COR-L47 (cell line): ENCODE measurements at regions not wholly inside any gene's neighbourhood (a gene's known extent, or its start where the extent isn't known, plus 50 kb on each side); places are given as distances from the start of the nearest gene placed in this dataset.

ENCODE experiments used
- DNase-seq: peaks from one replicate; lab custom pipeline; 2025; lab: John Stamatoyannopoulos, UW

DNA sequence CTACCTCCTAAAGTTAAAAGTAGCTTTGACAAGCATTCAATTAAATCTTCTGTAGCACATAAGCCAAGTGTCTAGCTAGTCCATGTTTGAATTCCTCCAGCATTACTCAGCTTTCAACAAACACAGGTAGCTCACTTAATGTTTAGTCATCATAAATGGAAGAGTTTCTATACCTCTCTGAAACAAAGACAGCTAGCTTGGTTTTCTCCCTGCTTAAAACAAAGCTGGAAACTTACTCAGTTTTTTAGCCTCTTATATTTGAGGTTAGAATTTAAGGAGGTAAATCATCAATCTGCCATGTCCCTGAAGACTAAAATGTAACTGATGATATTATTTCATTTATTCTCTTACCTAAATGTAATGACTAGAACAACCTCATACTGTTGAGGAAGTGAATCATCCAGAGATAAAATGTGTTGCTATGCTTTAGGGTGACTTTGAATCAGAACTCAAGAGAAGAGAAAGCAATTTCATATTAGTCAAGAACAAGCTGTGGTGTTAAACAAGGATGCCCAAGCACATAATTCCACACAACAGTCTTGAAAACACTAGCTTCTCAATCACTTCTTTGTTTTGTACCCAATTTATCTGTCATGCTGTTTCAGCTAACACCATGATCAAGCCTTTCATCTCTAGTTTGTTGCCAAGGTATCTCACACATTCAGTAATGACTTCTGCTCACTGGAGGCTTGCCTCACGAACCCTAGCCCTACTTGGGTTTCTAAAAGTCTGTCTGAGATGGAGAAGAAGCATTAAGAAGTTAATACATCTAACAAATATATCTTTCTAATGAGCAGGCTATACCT is 251.9 kb downstream of the EPM2A start:
- DNase-seq: no peak

DNA sequence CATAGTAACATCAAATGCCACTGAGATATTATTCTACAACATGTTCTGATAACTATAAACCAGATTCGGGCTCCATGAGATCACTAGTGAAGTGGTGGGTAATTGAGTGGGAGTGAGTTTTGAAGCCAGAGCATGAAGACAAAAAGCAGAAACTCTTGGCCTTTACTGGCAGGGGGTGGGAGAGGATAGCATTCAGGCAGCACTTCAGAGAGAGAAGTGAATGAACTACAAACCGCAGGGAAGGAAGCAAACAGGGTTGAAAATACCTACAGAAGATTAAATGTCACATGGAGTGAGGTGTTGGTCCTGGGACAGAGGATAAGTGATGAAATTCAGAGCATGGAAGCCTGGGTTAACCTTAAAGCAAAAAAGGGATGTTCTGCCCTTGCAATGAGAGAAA is 250.0 kb downstream of the EPM2A start:
- DNase-seq: no peak

DNA sequence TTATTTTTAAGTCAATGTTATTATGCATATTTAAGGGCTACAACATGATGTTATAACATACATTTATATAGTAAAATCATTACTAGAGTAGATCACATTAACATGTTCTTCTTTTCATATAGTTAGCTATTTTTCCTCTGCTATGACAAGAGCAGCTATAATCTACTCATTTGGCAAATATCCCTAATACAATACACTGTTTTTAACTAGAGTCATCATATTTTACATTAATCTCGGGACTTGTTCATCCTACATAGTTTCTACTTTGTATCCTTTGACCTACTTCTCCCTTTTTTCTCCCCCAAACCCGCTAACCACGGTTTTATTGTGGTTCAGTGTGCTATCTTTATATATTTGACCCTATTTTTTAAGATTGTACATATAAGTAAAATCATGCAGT is 249.0 kb downstream of the EPM2A start:
- no peak for DNase-seq

DNA sequence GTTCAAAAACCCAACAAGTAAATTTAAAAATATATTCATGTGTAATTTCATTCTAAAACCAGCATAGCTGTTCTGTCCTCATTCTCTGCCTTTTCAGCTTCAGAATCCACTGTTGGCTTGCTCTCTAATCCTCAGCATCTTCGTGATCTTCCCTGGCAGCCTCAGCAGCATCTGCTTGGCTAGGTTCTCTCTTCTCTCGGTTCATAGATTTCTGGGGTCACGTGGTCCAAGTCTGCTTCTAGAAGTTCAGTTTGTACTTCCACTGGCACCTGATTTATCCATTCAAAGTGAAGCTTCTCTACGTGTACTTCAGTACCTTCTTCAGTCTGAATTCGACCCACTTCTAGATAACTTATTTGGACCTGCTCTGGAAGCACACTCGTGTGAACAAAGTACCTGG is 245.7 kb downstream of the EPM2A start:
- DNase-seq: no peak

DNA sequence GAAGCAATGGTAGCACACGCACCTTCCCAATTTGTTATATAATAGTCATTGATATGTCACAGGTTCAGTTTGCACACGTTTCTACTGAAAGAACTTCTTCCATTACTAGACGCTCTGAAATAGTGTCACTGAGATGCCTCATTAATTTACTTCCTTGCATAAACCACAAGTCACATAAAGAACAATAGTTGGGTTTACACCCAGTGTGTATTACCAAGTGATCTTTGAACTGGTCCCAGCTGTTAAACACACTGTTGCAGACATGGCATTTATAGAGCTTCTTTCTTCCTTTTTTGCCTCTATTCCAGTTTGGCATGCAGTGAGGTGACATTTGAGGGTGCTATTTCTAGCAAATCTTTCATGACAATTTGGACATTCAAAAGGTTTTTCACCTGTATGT is 245.3 kb downstream of the EPM2A start:
- DNase-seq: no peak

DNA sequence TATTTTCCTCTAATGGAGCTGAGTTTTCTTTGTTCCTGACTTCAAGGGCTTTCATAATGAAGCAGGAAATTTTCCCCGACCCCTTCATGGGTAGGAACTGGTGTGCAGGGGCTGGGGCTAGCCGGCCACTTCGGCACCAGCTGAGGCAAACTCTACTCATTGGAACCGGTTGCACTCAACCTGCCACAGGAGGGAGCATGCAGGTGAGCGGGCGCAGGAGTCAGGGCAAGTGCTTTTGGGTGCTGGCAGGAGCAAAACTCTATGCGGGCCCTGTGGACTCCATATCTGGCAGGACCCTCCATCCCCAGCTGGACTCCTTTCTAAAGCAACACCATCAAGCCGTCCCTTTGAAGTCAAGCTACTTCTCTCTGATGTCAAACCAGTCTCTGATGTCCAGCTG is 244.2 kb downstream of the EPM2A start:
- DNase-seq: no peak

DNA sequence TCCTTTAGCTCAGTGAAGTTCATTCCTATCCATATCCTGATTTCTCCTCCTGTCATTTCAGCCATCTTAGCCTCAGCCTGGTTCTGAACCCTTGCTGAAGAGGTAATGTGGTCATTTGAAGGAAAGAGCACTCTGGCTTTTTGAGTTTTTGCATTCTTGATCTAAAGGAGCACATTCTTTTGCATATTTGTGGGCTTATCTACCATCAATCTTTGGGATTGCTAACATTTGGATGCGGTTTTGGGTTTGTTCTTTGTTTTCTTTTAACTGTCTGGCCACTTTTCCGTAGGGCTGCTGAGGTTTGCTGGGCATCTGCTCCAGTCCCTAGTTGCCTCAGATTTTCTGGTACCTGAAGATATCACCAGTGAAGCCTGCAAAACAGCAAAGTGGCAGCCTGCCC is 238.3 kb downstream of the EPM2A start:
- DNase-seq: no peak

DNA sequence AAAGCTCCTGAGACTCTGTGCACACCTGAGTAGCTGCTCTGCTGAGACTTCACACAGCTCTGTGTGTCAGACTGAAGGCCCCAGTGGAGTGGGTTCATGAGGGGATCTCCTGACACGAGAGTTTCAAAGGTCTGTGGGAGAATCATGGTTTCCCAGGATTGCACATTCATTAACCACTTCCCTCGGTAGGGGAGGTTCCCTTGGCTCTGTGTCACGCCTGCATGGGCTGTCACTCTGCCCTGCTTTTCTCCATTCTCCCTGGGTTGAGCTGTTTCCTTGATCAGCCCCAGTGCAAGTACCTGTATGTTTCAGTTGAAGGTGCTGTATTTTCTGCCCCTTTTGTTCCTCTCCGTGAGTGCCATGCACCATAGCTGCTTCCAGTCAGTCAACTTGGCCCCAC is 236.9 kb downstream of the EPM2A start:
- no peak for DNase-seq

DNA sequence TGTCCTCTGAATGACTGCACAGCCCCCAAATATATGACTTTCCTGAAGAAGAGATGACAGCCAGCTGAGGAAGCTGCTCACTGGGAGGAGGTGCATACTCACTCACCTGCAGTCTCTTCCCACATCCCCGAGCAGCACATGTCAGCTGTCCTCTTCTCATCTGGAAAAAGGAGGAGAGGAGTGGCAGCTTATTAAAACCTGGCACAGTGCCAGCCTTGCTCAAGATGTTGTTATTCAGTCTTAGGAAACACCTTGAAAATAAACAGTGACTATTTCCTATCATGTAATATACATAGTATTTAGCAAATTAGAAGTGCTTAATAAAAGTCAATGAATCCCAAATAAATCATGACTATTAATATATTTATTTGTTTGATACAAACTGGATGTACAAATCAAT is 232.9 kb downstream of the EPM2A start:
- DNase-seq: peak; percentile 8

DNA sequence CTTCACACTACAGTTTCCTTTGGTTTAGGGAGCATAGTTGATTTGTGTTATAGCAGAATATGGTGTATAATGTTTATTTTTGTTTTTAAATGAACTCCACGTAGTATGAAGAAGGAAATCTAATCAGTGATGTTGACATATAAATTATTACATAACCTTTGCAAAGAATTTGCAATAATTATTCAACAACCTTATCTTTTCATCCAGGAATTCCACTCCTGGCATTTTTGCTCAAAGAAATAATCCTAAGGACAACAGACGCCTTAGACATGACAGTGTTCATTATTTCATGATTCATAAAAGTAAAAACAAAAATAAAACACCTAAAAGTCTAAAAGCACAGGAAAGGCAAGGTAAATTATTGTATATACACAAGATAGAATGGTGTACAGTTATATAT is 229.2 kb downstream of the EPM2A start:
- no peak for DNase-seq

DNA sequence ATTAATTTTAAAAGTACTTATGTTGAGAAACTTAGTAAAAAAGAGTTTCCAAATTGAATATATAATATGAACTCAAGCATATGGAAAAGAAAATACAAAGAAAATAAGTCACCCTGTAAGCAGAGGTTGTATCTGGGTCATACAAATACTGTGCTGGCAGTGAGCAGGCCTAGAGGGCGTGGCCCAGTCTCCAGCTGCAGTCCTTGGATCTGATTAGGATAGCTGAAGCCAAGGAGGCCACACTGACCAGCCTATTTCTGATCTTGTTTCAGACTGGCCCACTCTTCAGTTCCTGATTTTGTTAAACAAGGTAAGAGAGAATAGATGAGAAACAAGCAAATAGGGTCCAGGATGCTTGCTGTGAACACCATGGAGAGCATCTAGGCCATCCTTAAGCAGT is 228.8 kb downstream of the EPM2A start:
- no peak for DNase-seq

DNA sequence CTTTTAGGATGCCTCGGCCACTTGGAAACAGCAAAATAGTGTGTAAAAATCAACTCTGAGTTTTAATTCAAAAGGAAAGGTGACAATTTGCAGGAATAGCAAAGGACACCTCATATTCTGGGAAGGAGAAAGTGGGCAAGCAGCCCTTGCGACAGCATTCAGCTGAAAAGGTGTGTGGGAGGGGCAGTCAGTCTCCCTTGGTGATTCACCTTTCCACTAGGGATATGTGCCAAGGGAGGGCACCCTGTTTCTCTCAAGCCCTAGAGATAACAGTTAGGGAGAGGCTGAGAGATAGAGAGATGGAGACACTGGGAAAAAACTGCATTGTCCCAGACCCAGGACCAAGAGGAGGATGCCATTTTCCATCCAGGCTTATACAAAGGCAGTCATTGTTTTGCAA is 228.1 kb downstream of the EPM2A start:
- DNase-seq: no peak

DNA sequence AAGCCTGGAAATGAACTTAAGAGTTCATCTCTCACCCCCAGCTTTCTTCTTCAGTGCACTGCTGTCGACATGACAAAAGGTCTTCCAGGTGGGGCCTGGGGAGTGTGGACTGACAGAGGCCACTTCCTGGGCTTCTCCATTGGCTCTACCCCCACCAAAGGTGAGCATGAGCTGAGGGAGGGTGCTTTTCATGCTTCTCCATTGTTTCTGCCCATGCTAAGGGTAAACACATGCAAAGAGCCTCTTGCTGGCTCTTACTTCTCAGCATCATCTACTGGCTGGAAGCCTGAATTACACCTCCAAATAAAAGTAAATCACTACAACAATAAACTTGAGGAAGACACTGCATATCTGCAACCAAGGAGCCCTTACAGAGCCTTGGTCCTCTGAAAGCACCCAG is 227.2 kb downstream of the EPM2A start:
- no peak for DNase-seq

DNA sequence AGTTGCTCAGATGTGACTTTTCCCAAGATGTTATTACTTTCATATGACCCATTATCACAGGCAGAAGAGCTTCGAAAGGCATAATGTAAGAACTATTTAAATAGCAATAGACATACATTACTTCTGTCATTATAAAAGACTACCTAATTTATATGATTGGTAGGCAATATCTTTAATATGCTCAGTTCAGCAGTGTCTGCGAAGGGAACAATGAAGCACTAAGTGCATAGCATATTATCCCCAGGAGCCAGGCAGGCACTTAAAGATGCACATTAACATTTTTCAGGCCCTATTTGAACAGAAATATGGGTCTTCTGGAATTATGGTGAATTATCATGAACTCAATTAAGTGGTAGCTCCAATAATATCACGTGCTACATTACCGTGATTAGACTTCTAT is 217.8 kb downstream of the EPM2A start:
- no peak for DNase-seq

DNA sequence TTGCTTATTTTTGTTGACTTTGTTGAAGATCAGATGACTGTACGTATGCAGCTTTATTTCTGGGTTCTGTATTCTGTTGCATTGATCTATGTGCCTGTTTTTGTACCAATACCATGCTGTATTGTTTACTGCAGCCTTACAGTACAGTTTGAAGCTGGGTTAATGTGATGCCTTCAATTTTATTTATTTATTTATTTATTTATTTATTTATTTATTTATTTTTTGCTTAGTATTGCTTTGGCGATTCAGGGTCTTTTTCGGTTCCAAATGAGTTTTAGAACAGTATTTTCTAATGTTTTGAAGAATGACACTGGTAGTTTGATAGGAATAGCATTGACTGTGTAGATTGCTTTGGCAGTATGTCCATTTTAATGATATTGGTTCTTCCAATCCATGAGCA is 210.3 kb downstream of the EPM2A start:
- no peak for DNase-seq

DNA sequence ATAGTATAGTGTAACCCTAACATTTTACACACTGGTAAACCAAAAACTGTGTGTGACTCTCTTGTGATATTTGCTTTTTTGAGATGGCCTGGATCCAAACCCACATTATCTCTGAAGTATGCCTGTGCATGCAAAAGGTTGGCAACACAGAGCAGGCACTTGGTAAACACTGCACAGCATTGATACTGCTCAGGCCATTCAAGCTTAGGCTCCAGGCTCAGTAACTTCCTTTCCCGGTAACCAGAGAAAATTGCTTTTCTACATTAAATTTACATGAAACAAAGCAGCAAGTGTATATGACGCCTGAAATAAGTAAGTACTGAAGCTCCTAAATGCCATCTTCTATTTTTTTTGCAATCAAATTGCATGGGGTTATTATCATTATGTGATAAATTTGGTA is 205.7 kb downstream of the EPM2A start:
- DNase-seq: no peak

DNA sequence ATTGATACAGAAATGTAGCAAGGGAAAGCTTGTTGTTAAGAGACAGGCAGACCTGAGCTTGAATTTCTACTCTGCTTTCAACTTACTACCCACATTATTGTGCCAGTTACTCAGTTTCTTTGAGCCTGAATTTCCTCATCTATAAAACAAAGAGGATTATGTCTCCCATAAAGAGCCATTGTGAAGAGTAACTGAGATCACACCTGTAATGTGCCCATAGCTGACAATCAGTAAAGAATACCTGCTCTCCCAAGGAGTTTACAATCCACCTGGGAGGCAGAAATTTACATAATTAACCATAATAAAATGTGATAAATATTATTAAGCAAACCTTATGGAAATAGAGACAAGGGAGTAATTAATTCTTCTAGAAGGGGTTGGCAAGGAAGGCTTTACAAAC is 204.9 kb downstream of the EPM2A start:
- no peak for DNase-seq

DNA sequence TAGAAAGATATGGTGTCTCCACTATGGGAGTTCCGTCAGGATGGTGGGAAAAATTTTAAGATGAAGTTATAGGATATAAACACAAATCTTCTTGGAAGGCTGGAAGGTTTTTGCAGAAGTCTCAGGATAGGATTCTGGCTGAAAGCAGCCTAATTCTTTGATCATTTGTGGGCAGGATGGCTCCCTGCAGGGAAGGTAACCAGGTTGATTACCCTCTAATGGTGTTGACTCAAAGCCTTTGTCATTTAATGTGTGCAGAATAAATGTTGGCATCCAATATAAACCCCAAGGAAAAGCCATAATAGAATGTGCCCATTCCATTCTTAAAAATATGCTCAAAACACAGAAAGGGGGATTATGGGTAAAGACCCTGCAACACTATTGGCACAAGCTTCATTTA is 204.3 kb downstream of the EPM2A start:
- no peak for DNase-seq

DNA sequence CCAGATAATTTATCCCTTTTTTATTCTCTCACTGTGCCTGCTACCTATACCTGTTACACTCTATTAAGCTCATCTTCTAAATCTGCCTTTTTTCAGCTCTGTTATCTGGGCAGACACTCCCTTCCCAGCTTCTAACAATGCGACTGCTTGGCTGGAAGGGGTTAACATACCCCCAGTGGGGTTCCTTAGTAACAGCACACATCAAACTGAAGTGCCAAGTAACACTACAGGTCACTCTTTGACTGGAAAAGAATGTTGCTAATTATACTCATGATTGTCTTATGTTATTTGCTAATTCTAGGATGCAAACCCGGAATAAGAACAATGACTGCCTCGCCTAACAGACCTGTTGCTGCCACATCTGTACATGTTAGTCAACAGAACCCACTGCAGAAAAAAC is 203.5 kb downstream of the EPM2A start:
- DNase-seq: no peak

DNA sequence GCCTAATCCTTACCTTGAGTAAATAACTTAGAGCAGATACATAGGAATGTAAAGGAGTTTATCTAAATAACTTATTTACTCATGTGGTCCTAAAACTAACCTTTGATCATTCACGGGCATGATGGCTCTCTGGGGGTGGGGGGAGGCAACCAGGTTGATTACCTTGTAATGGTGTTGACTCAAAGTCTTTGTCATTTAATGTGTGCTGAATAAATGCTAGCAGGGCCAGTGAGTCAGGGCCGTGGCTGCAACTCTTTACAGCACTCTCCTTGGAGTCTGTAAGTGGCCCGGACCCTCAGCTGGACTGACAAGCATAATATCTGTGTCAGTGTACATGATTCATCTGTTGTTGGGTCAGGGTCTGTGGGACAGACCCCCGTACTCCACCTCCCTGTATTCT is 203.0 kb downstream of the EPM2A start:
- no peak for DNase-seq

DNA sequence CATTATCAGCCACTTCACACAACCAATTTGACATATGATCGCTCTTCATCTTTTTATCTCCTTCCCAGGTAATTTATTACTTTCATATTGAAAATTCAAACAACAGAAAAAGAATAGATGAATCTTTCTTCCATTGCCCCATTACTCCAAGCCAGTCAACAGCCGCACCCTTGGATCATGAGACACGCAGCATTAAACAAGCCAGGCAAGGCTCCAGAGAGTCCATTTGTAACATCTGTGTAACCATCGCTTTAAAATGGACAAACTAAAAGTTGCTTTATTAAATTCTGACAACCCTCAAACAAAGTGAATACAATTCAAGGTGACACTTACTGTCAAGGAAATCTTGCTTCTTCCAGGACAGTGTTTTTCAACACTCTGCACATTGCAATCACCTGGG is 200.3 kb downstream of the EPM2A start:
- DNase-seq: no peak

DNA sequence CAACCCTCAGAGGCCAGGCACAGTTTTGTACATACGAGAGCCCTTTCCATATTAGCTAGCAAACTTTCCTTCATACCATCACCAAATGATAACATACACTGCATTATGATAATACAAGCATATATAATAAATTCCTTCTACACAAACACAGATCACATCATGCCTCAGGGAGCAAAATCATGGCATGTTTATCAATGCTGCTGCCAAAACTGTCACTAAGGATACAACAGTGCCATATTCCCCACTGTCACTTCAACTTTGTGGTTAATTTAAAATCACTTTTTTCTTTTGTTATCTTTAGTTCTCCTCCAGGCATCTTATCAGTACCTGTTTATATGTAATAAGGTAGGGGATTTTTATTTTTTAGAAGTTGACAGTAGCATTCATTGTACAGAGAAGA is 196.3 kb downstream of the EPM2A start:
- no peak for DNase-seq

DNA sequence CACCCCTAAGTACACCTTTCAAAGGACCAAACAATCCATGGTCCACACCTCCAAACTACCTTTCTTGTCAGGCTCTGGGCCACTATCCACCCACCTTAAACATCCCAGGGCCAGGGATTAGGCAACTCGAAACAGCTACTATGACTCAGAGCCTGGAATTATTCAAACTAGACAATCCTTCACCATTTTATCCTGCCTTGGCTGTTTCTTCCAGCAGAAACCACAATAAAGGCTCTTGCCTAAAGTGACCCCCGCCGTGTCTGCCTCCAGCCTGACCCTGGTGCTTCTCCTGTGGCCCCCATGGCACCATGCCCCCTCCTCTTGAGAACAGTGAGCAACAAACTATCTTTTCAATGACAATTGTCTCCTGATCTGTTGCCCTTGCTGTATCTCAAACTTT is 195.5 kb downstream of the EPM2A start:
- DNase-seq: no peak

DNA sequence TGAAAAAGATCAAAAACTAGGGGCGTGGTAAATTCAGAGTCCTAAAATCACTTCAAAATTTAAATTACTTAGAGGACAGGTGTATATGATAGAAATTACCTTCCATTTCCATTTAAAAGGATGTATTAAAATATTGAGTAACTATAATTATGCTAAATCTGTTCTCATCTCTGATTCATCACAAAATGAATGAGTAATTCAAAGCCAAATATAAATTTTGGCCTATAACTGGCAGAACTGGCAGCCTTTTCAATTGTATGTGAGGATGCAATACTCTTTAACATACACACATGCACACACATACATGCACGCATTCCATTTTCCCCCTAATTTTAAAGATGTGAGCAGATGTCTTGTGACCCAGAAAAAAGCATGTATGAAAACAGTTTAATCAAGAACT is 194.6 kb downstream of the EPM2A start:
- no peak for DNase-seq

DNA sequence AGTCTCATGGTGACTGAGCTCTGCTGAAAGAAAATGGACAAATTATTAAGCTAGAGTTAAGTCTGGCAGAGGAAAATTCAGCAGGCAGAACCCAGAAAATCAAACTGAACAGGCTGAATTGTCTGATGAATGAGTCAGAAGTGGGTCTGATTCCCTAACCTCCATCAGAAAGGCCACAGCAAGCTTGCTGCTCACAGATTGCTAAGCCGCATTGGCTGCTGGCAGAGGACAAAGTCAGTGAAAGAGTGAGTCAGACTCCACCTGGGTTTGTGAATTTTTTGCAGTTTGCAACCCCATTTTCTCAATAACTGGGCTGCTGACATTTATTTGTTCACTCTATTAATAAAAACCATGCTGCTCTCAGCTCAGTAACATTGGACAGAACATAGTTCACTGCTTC is 191.3 kb downstream of the EPM2A start:
- DNase-seq: no peak
